ENCODE measurements at regions not wholly inside any gene's neighbourhood (a gene's known extent, or its start where the extent isn't known, plus 50 kb on each side); places are given as distances from the start of the nearest gene placed in this dataset.

GRCh38 chr5:133742431-133742988 is 130.2 kb upstream of the FSTL4 start:
- CTCF ChIA-PET = interaction anchor here (0.7 to 5.8 kb wide), 8 partner anchors 13 to 202 kb away, joined by 3 to 42 read pairs (median 4); no protein-coding TSS in a partner anchor
- ATAC-seq = peak; percentile 88
- 9% methylated on average over 12 of the region's 12 CpGs for WGBS (ENCODE audit: insufficient coverage, insufficient replicate concordance, low lambda C conversion rate, missing lambda C conversion rate)
- TF ChIP-seq MEF2A (IDR thresholded peaks at IDR 0.05; ENCODE audit: insufficient read depth, low read depth, low read length) (no peak), NKRF (conservative IDR thresholded peaks at IDR 0.05) (no peak), NRF1 (conservative IDR thresholded peaks at IDR 0.05; ENCODE audit: low read depth, low read length) (no peak), PKNOX1 (IDR thresholded peaks at IDR 0.05) (peak; percentile 88), SPI1 (IDR thresholded peaks at IDR 0.05; ENCODE audit: borderline replicate concordance, insufficient read depth, low read depth, low read length) (peak; percentile 75; the same call in 1 of the 2 replicates), NR2F1 (conservative IDR thresholded peaks at IDR 0.05) (peak; percentile 71; the same call in 1 of the 2 replicates), IKZF1 (conservative IDR thresholded peaks at IDR 0.05) (peak; percentile 79), KLF5 (IDR thresholded peaks at IDR 0.05; ENCODE audit: partially characterized antibody) (peak; percentile 71), CBX3 (IDR thresholded peaks at IDR 0.05; ENCODE audit: borderline replicate concordance, low read depth) (no peak), BCL11A (IDR thresholded peaks at IDR 0.05; ENCODE audit: low read depth, low read length) (0 out of 2 replicates have a peak, but pooled peaks have one; percentile 4), ZNF217 (IDR thresholded peaks at IDR 0.05) (0 out of 2 replicates have a peak, but pooled peaks have one; percentile 36), RFX5 (IDR thresholded peaks at IDR 0.05; ENCODE audit: low read depth, low read length) (no peak), BRCA1 (IDR thresholded peaks at IDR 0.05; ENCODE audit: low read depth, low read length) (no peak), MYB (IDR thresholded peaks at IDR 0.05; ENCODE audit: borderline replicate concordance, low read depth, low read length) (0 out of 2 replicates have a peak, but pooled peaks have one; percentile 51), CUX1 (IDR thresholded peaks at IDR 0.05; ENCODE audit: insufficient replicate concordance, low read depth, low read length) (no peak), ATF7 (IDR thresholded peaks at IDR 0.05; ENCODE audit: low read depth) (peak; percentile 66)

More at GRCh38 chr5:133742431-133742988, 130.2 kb upstream of the FSTL4 start:
- FAIRE-seq (peak; percentile 68), DNase-seq (ENCODE audit: low read depth, low spot score) (peak; percentile 28)
- ChIA-PET SMC1A (ENCODE audit: uncharacterized antibody, unreplicated experiment) (interaction anchor here (0.6 to 4.0 kb wide), 11 partner anchors 12 to 638 kb away, joined by 3 to 38 read pairs (median 3); no protein-coding TSS in a partner anchor), RAD21 (ENCODE audit: unreplicated experiment) (interaction anchor here (0.9 to 3.0 kb wide), 6 partner anchors 11 to 254 kb away, joined by 3 to 11 read pairs (median 5); no protein-coding TSS in a partner anchor), POLR2A (interaction anchor here (1.0 kb wide), 1 partner anchor 126 kb away, joined by 3 read pairs; no protein-coding TSS in a partner anchor)
- Histone ChIP-seq H4K20me1 (ENCODE audit: control insufficient read depth, insufficient read depth) (no peaks in the 10 kb centered on the region), H3K9me3 (replicated peaks; ENCODE audit: control insufficient read depth, insufficient read depth, low read length) (no peaks in the 10 kb centered on the region; the same call in 2 of the 3 replicates), H3K4me3 (no peak overlapping the region), H3K4me1 (ENCODE audit: control insufficient read depth, insufficient read depth, low read length) (peaks cover 4% of the 10 kb centered on the region), H3K27me3 (replicated peaks in 1 of 2; ENCODE audit: control insufficient read depth in 2 of 2, insufficient read depth in 2 of 2, low read length in 1 of 2) (no peaks in the 10 kb centered on the region), H3K79me2 (ENCODE audit: control insufficient read depth, insufficient read depth, low read length) (no peaks in the 10 kb centered on the region), H3K36me3 (ENCODE audit: control insufficient read depth in 2 of 2, insufficient read depth in 2 of 2, low read length in 1 of 2) (no peaks in the 10 kb centered on the region), H3K27ac (ENCODE audit: control insufficient read depth, insufficient read depth) (no peak overlapping the region), H3K9ac (ENCODE audit: control insufficient read depth, insufficient read depth, low read length) (no peak overlapping the region), H2AFZ (ENCODE audit: control insufficient read depth, low read depth, low read length) (no peak overlapping the region), H3K4me2 (ENCODE audit: control insufficient read depth, insufficient read depth) (no peak overlapping the region)
- BruUV-seq (replicated peaks) = no TSS peak
- intact Hi-C loops (cut with micrococcal nuclease; ENCODE audit: unreplicated experiment) = no loop called here
- in situ Hi-C loops (cut with MboI) = no loop called here
